Neural progenitor cell (in vitro differentiated cells): ENCODE measurements at regions not wholly inside any gene's neighbourhood (a gene's known extent, or its start where the extent isn't known, plus 50 kb on each side); places are given as distances from the start of the nearest gene placed in this dataset.
A peak's percentile ranks its signal among the peaks of the same experiment; 100 is the strongest.

Experiments used
- DNase-seq: peaks from one replicate; pipeline ENCODE4 v3.0.0-alpha.2; 2016; ENCODE audit warnings: low spot score
- H2AFZ ChIP-seq: fragments of 200-600 bp; sonication (generic); replicated peaks from 2 replicates; pipeline ENCODE4 v1.6.1; 2016; ENCODE audit warnings: antibody characterized with exemption
- H3F3A ChIP-seq: fragments of 200-600 bp; sonication (generic); 2 replicates; pipeline ENCODE4 v1.6.1; 2016; ENCODE audit warnings: antibody characterized with exemption, low read depth
- H3K27ac ChIP-seq: fragments of 200-600 bp; sonication (generic); 2 replicates; pipeline ENCODE4 v1.5.1; 2016; ENCODE audit warnings: mild to moderate bottlenecking
- H3K27me3 ChIP-seq: fragments of 200-600 bp; sonication (generic); 2 replicates; pipeline ENCODE4 v1.6.1; 2016; ENCODE audit warnings: mild to moderate bottlenecking, moderate library complexity
- H3K36me3 ChIP-seq: fragments of 200-600 bp; sonication (generic); 2 replicates; pipeline ENCODE4 v1.5.1; 2016
- H3K4me1 ChIP-seq: fragments of 200-600 bp; sonication (generic); 2 replicates; pipeline ENCODE4 v1.6.1; 2016; ENCODE audit warnings: mixed run types
- H3K4me2 ChIP-seq: fragments of 200-600 bp; sonication (generic); 2 replicates; pipeline ENCODE4 v1.6.1; 2016
- H3K4me3 ChIP-seq: fragments of 200-600 bp; sonication (generic); 2 replicates; pipeline ENCODE4 v1.5.1; 2016
- H3K79me2 ChIP-seq: fragments of 200-600 bp; sonication (generic); 2 replicates; pipeline ENCODE4 v1.6.1; 2016; ENCODE audit warnings: low read depth
- H3K9ac ChIP-seq: fragments of 200-600 bp; sonication (generic); 2 replicates; pipeline ENCODE4 v1.6.1; 2016
- H3K9me3 ChIP-seq: fragments of 200-600 bp; sonication (generic); 2 replicates; pipeline ENCODE4 v1.5.1; 2016; ENCODE audit warnings: low read depth
- H4K20me1 ChIP-seq: fragments of 200-600 bp; sonication (generic); 2 replicates; pipeline ENCODE4 v1.6.1; 2016; ENCODE audit warnings: low read depth
- H3K27ac Mint-ChIP-seq: 3 replicates; pipeline ENCODE4 v1.8.0; 2021; ENCODE audit warnings: mixed read lengths
- H3K27me3 Mint-ChIP-seq: 2 replicates; pipeline ENCODE4 v1.8.0; 2022; ENCODE audit warnings: low read depth, mild to moderate bottlenecking, inconsistent platforms, moderate library complexity, mixed read lengths; ENCODE audit not compliant: insufficient read depth
- H3K36me3 Mint-ChIP-seq: 3 replicates; pipeline ENCODE4 v1.8.0; 2021; ENCODE audit warnings: mixed read lengths
- H3K4me1 Mint-ChIP-seq: 3 replicates; pipeline ENCODE4 v1.8.0; 2021; ENCODE audit warnings: mixed read lengths
- H3K4me3 Mint-ChIP-seq: 3 replicates; pipeline ENCODE4 v1.8.0; 2021; ENCODE audit warnings: mild to moderate bottlenecking, moderate library complexity, mixed read lengths
- H3K9me3 Mint-ChIP-seq: 3 replicates; pipeline ENCODE4 v1.8.0; 2020; ENCODE audit warnings: mixed read lengths
- CTCF ChIP-seq: fragments of 200-600 bp; sonication (generic); IDR thresholded peaks from 2 replicates; pipeline ENCODE4 v1.5.1; 2017; ENCODE audit warnings: antibody characterized with exemption, mild to moderate bottlenecking
- EZH2 ChIP-seq: fragments of 200-600 bp; sonication (generic); IDR thresholded peaks from 2 replicates; pipeline ENCODE4 v1.6.1; 2017; ENCODE audit warnings: antibody characterized with exemption, mild to moderate bottlenecking, moderate library complexity
- EZH2phosphoT487 ChIP-seq: fragments of 200-600 bp; sonication (generic); IDR thresholded peaks from 2 replicates; pipeline ENCODE4 v1.6.1; 2017; ENCODE audit warnings: antibody characterized with exemption

- peaks cover 6% of the 10 kb centered on the region for H3K9me3 Mint-ChIP-seq
- no peaks in the 10 kb centered on the region for H3K36me3 ChIP-seq
- DNase-seq: no peak
- H3K9ac ChIP-seq: no peak overlapping the region
- no peak overlapping the region for H3K27ac ChIP-seq
- H3K4me3 Mint-ChIP-seq: no peak overlapping the region
- H3K4me2 ChIP-seq: no peak overlapping the region
- H3K4me1 Mint-ChIP-seq: peaks cover 32% of the 10 kb centered on the region
- H3K27me3 Mint-ChIP-seq: peaks cover 39% of the 10 kb centered on the region
- H3K4me1 ChIP-seq: peaks cover 9% of the 10 kb centered on the region
- H2AFZ ChIP-seq: no peak overlapping the region
- TF ChIP-seq EZH2: no peak
- no peak for TF ChIP-seq EZH2phosphoT487
- peak; percentile 46 for TF ChIP-seq CTCF
- H3K36me3 Mint-ChIP-seq: no peaks in the 10 kb centered on the region
- H3F3A ChIP-seq: no peaks in the 10 kb centered on the region
- H3K4me3 ChIP-seq: no peak overlapping the region
- no peaks in the 10 kb centered on the region for H3K79me2 ChIP-seq
- H4K20me1 ChIP-seq: no peaks in the 10 kb centered on the region
- H3K27ac Mint-ChIP-seq: no peak overlapping the region
- no peaks in the 10 kb centered on the region for H3K9me3 ChIP-seq
- no peaks in the 10 kb centered on the region for H3K27me3 ChIP-seq
Measured at GRCh38 chr14:99034711-99035171, 237.3 kb downstream of the BCL11B start.

- Histone ChIP-seq H3F3A (no peaks in the 10 kb centered on the region), H3K36me3 (no peaks in the 10 kb centered on the region), H2AFZ (no peak overlapping the region), H3K9me3 (no peaks in the 10 kb centered on the region), H3K9ac (no peak overlapping the region), H3K27ac (no peak overlapping the region), H3K27me3 (no peaks in the 10 kb centered on the region), H4K20me1 (no peaks in the 10 kb centered on the region), H3K4me3 (no peak overlapping the region), H3K4me1 (peaks cover 9% of the 10 kb centered on the region), H3K4me2 (no peak overlapping the region), H3K79me2 (no peaks in the 10 kb centered on the region)
- no peak overlapping the region for H3K4me3 Mint-ChIP-seq
- H3K4me1 Mint-ChIP-seq: peaks cover 32% of the 10 kb centered on the region
- H3K9me3 Mint-ChIP-seq: peaks cover 6% of the 10 kb centered on the region
- TF ChIP-seq EZH2phosphoT487 (no peak), EZH2 (no peak), CTCF (no peak)
- H3K27me3 Mint-ChIP-seq: peaks cover 41% of the 10 kb centered on the region
- no peak overlapping the region for H3K27ac Mint-ChIP-seq
- no peaks in the 10 kb centered on the region for H3K36me3 Mint-ChIP-seq
- no peak for DNase-seq
Measured at GRCh38 chr14:99035268-99035667, 236.7 kb downstream of the BCL11B start.

- no peaks in the 10 kb centered on the region for H3F3A ChIP-seq
- H3K4me1 ChIP-seq: peaks cover 9% of the 10 kb centered on the region
- H4K20me1 ChIP-seq: no peaks in the 10 kb centered on the region
- Mint-ChIP-seq H3K4me1 (peaks cover 36% of the 10 kb centered on the region), H3K27me3 (peaks cover 38% of the 10 kb centered on the region), H3K4me3 (no peak overlapping the region), H3K27ac (peak overlapping the region; percentile 76), H3K9me3 (peaks cover 6% of the 10 kb centered on the region), H3K36me3 (no peaks in the 10 kb centered on the region)
- peak overlapping the region; percentile 3 for H3K4me2 ChIP-seq
- no peaks in the 10 kb centered on the region for H3K9me3 ChIP-seq
- DNase-seq: peak; percentile 86
- no peak overlapping the region for H2AFZ ChIP-seq
- H3K27me3 ChIP-seq: no peaks in the 10 kb centered on the region
- no peaks in the 10 kb centered on the region for H3K36me3 ChIP-seq
- TF ChIP-seq EZH2 (no peak), CTCF (no peak), EZH2phosphoT487 (no peak)
- no peak overlapping the region for H3K9ac ChIP-seq
- H3K27ac ChIP-seq: no peak overlapping the region
- no peak overlapping the region for H3K4me3 ChIP-seq
- H3K79me2 ChIP-seq: no peaks in the 10 kb centered on the region
Measured at GRCh38 chr14:99035712-99036610, 236.0 kb downstream of the BCL11B start.
